Peyer's patch (tissue), 4 donors: ENCODE measurements at regions not wholly inside any gene's neighbourhood (a gene's known extent, or its start where the extent isn't known, plus 50 kb on each side); places are given as distances from the start of the nearest gene placed in this dataset.
A peak's percentile ranks its signal among the peaks of the same experiment; 100 is the strongest.
"Not testable (repeated sequence)": the region's sequence is repeated elsewhere in the genome, so short reads cannot be mapped to it uniquely, and the experiment has no call there.

Experiments
- DNase-seq, 3 donors: peaks; one replicate each; pipeline ENCODE4 v3.0.0-alpha.2; 2017 to 2019
- H3K27ac ChIP-seq, 4 donors: fragments of 200-600 bp; sonication (generic); one replicate each; pipeline ENCODE4 v1.5.1; 2016 to 2019
- H3K27me3 ChIP-seq, 2 donors: fragments of 200-600 bp; sonication (generic); one replicate each; pipeline ENCODE4 v1.5.1; 2019
- H3K36me3 ChIP-seq, 3 donors: fragments of 200-600 bp; sonication (generic); one replicate each; pipeline ENCODE4 v1.5.1; 2016 to 2019
- H3K4me1 ChIP-seq, 4 donors: fragments of 200-600 bp; sonication (generic); one replicate each; pipeline ENCODE4 v1.5.1; 2016 to 2019
- H3K4me3 ChIP-seq, 4 donors: fragments of 200-600 bp; sonication (generic); 1 replicate in 3 of 4; 2 replicates in 1 of 4; pipeline ENCODE4 v1.5.1; 2016 to 2019; ENCODE audit warnings: mild to moderate bottlenecking in 1 of 4
- H3K9me3 ChIP-seq, 4 donors: fragments of 200-600 bp; sonication (generic); one replicate each; pipeline ENCODE4 v1.5.1; 2016 to 2019; ENCODE audit warnings: mild to moderate bottlenecking in 1 of 4
- CTCF ChIP-seq, 6 experiments: fragments of 450-650 bp in 4 of 6; fragments of 200-600 bp in 2 of 6; sonication (generic) in 1 of 6; IDR thresholded peaks; one replicate each; pipeline ENCODE4 v1.5.1; 2017 to 2019; ENCODE audit warnings: antibody characterized with exemption in 6 of 6, mild to moderate bottlenecking in 3 of 6, moderate library complexity in 1 of 6
- POLR2A ChIP-seq, 2 donors: fragments of 450-650 bp; IDR thresholded peaks; one replicate each; pipeline ENCODE4 v1.5.1; 2017; ENCODE audit warnings: antibody characterized with exemption in 2 of 2, mild to moderate bottlenecking in 2 of 2, moderate library complexity in 2 of 2

DNA sequence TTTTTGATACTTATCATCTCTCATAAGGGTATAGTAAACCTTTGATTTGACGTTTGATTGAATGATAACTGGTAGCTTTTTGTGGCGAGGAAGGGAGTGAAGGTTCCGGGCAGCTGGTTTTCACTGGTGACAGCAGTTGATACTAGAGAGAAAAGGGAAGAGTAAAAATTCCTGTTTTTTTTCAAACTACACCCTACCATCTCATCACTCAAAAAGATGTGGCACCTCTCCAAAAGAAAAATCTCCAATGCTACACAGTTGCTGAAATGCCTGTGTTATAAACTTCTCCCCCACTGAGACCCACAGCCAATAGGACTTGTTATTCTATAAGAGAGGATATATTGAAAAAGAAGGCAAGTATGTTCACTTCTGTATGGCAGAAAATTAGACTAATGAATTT lies 154.0 kb downstream of the MAIP1 start:
- Histone ChIP-seq H3K36me3 (no peaks in the 10 kb centered on the region), H3K9me3 (no peaks in the 10 kb centered on the region), H3K4me3 (no peak overlapping the region), H3K27ac (no peak overlapping the region), H3K27me3 (no peaks in the 10 kb centered on the region), H3K4me1 (no peaks in the 10 kb centered on the region)
- TF ChIP-seq CTCF (IDR thresholded peaks at IDR 0.05) (no peak), POLR2A (IDR thresholded peaks at IDR 0.05) (no peak)
- DNase-seq = no peak

- Histone ChIP-seq H3K4me3 (no peak overlapping the region), H3K27me3 (no peaks in the 10 kb centered on the region), H3K4me1 (no peaks in the 10 kb centered on the region), H3K27ac (no peak overlapping the region), H3K9me3 (no peaks in the 10 kb centered on the region), H3K36me3 (no peaks in the 10 kb centered on the region)
- DNase-seq = no peak
- TF ChIP-seq POLR2A (IDR thresholded peaks at IDR 0.05) (no peak), CTCF (IDR thresholded peaks at IDR 0.05) (no peak)
Measured at GRCh38 chr2:200110381-200110780, 155.0 kb downstream of the MAIP1 start.

- not testable (repeated sequence) for H3K4me3 ChIP-seq, H3K36me3 ChIP-seq, H3K27me3 ChIP-seq, H3K4me1 ChIP-seq, DNase-seq, H3K27ac ChIP-seq, H3K9me3 ChIP-seq
Measured at GRCh38 chr2:200113016-200113799, 157.8 kb downstream of the MAIP1 start.

DNA sequence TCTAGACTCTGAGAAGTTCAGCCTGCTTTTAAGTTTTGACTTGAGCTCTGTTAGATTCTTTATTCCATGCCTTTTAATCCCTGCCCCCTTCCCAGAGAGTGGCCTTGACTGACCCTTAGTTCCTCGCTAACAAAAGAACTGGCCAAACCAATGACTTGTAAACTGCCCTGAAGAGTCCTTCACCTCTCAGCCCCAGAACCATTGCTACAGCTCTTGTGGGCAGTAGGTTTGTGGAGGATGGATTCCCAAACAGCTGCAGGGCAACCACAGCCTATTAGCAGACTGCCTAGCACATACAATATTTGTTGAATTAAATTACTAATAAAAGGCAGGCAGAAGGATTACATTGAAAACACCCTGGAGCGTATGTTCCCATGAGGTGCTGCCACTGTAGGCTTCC lies 163.9 kb downstream of the MAIP1 start:
- Histone ChIP-seq H3K4me1 (peaks cover 0 to under 1% (median 0%) of the 10 kb centered on the region in 4 donors), H3K36me3 (no peaks in the 10 kb centered on the region), H3K4me3 (no peak overlapping the region), H3K9me3 (no peaks in the 10 kb centered on the region), H3K27me3 (no peaks in the 10 kb centered on the region), H3K27ac (no peak overlapping the region)
- no peak for DNase-seq
- TF ChIP-seq POLR2A (IDR thresholded peaks at IDR 0.05) (no peak), CTCF (IDR thresholded peaks at IDR 0.05) (no peak)

DNA sequence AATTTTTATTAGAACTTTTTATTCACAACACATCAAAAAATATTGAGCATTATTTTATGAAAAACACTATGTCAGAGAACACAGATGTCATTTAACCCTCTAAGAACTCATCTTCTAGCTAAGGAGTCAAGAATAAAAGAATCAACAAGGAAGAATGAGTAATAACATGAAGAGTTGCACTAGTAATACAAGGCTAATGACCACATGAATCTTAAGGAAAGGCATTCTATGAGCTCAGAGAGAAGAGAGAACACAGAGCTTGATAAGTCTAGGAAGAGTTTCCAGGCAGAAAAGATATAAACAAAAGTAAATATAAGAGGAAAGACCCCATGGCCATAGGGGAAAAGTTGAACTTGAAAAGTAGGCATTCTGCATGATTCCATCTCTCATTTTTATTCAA lies 166.5 kb downstream of the MAIP1 start:
- H3K27ac ChIP-seq = no peak overlapping the region
- no peak overlapping the region for H3K4me3 ChIP-seq
- DNase-seq = no peak
- no peaks in the 10 kb centered on the region for H3K9me3 ChIP-seq
- H3K27me3 ChIP-seq = no peaks in the 10 kb centered on the region
- H3K36me3 ChIP-seq = no peaks in the 10 kb centered on the region
- TF ChIP-seq CTCF (IDR thresholded peaks at IDR 0.05) (no peak), POLR2A (IDR thresholded peaks at IDR 0.05) (no peak)
- H3K4me1 ChIP-seq = peaks cover 0 to 17% (median 12%) of the 10 kb centered on the region in 4 donors

- TF ChIP-seq CTCF (IDR thresholded peaks at IDR 0.05) (no peak), POLR2A (IDR thresholded peaks at IDR 0.05) (no peak)
- no peaks in the 10 kb centered on the region for H3K27me3 ChIP-seq
- no peak overlapping the region for H3K27ac ChIP-seq
- no peak for DNase-seq
- peaks cover 0 to 17% (median 12%) of the 10 kb centered on the region in 4 donors for H3K4me1 ChIP-seq
- H3K36me3 ChIP-seq = no peaks in the 10 kb centered on the region
- no peak overlapping the region for H3K4me3 ChIP-seq
- H3K9me3 ChIP-seq = no peaks in the 10 kb centered on the region
Measured at GRCh38 chr2:200122683-200123082, 167.3 kb downstream of the MAIP1 start.

DNA sequence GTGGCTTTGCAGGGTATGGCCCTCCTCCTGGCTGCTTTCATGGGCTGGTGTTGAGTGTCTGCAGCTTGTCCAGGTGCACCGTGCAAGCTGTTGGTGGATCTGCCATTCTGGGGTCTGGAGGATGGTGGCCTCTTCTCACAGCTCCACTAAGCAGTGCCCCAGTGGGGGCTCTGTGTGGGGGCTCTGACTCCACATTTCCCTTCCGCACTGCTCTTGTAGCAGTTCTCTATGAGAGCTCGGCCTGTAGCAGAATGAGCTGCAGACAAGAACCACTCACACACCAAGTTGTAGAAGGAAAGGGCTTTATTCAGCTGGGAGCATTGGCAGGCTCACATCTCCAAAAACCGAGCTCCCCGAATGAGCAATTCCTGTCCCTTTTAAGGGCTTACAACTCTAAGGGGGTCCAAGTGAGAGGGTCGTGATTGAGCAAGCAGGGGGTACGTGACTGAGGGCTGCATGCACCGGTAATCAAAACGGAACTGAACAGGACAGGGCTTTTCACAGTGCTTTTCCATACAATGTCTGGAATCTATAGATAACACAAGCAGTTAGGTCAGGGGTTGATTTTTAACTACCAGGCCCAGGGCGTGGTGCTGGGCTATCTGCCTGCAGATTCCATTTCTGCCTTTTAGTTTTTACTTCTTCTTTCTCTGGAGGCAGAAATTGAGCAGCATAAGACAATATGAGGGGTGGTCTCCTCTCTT lies 169.4 kb downstream of the MAIP1 start:
- DNase-seq = peak in 1 of 3 donors; percentile 63
- H3K4me3 ChIP-seq, H3K9me3 ChIP-seq, H3K36me3 ChIP-seq, H3K27me3 ChIP-seq: not testable (repeated sequence)
- H3K4me1 ChIP-seq = peaks cover 0 to 17% (median 12%) of the 10 kb centered on the region in 4 donors
- H3K27ac ChIP-seq = peak overlapping the region in 3 of 4 donors; percentile 47 to 75 (median 56)
